ENCODE measurements at regions not wholly inside any gene's neighbourhood (a gene's known extent, or its start where the extent isn't known, plus 50 kb on each side); places are given as distances from the start of the nearest gene placed in this dataset.

DNA sequence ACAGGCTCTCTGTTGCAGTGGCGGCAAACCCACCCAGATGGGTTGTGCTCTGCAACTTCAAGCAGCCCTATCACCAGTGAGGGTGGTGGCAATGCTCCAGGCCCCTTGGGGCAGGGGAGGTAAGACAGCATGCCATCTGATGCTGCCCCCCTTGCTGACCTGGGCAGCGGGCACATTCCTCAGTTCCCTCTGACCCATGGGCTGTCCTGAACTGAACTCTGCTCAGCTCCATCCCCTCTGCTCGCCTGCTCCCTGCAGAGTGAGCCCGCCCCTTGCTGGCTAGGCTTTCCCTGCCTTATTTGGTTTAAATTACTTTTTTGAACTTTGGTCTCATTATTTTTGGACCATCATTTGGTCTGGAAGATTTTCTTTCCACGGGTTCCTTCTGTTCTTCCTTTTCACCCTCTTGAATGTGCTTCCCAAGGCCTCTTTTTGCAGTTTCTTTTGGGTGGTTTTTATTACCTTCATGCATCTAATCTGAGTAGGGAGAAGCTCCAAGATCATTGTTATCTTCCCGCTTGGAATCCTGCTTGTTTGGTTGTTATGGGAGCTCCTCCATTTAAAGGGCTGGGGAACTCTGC, 565.4 kb downstream of the TNS1 start:
- TF ChIP-seq, protein P1, sequence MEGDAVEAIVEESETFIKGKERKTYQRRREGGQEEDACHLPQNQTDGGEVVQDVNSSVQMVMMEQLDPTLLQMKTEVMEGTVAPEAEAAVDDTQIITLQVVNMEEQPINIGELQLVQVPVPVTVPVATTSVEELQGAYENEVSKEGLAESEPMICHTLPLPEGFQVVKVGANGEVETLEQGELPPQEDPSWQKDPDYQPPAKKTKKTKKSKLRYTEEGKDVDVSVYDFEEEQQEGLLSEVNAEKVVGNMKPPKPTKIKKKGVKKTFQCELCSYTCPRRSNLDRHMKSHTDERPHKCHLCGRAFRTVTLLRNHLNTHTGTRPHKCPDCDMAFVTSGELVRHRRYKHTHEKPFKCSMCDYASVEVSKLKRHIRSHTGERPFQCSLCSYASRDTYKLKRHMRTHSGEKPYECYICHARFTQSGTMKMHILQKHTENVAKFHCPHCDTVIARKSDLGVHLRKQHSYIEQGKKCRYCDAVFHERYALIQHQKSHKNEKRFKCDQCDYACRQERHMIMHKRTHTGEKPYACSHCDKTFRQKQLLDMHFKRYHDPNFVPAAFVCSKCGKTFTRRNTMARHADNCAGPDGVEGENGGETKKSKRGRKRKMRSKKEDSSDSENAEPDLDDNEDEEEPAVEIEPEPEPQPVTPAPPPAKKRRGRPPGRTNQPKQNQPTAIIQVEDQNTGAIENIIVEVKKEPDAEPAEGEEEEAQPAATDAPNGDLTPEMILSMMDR (IDR thresholded peaks at IDR 0.05): no peak
- TF ChIP-seq POLR2AphosphoS5 (IDR thresholded peaks at IDR 0.05; ENCODE audit: low read depth, low read length) (no peak), TCF7L2 (IDR thresholded peaks at IDR 0.05; ENCODE audit: low read depth, low read length) (no peak)

Data from Panc1 (cell line).